ENCODE measurements at regions not wholly inside any gene's neighbourhood (a gene's known extent, or its start where the extent isn't known, plus 50 kb on each side); places are given as distances from the start of the nearest gene placed in this dataset.

GRCh38 chr4:36471903-36472302 lies 190.5 kb downstream of the DTHD1 start:
- TF ChIP-seq PBX3 (CRISPR knock-in tag; IDR thresholded peaks at IDR 0.05) (no peak), CTCF (tag by site-specific recombination; IDR thresholded peaks at IDR 0.05) (no peak), ZNF549 (tag by site-specific recombination; IDR thresholded peaks at IDR 0.05) (no peak)

Data from HEK293 (cell line).